Type B pancreatic cell (in vitro differentiated cells): ENCODE measurements at regions not wholly inside any gene's neighbourhood (a gene's known extent, or its start where the extent isn't known, plus 50 kb on each side); places are given as distances from the start of the nearest gene placed in this dataset.

Source experiments
- DNase-seq: peaks from one replicate; pipeline ENCODE4 v3.0.0; 2021; ENCODE audit warnings: mixed read lengths; ENCODE audit not compliant: unreplicated experiment; ENCODE audit errors: extremely low spot score
- H3K27ac Mint-ChIP-seq: 2 replicates; pipeline ENCODE4 v1.8.0; 2021; ENCODE audit warnings: mild to moderate bottlenecking, mixed read lengths
- H3K27me3 Mint-ChIP-seq: 2 replicates; pipeline ENCODE4 v1.8.0; 2021; ENCODE audit warnings: mixed read lengths
- H3K36me3 Mint-ChIP-seq: 2 replicates; pipeline ENCODE4 v1.8.0; 2021; ENCODE audit warnings: mixed read lengths
- H3K4me1 Mint-ChIP-seq: one replicate; pipeline ENCODE4 v1.8.0; 2021; ENCODE audit warnings: mixed read lengths; ENCODE audit not compliant: unreplicated experiment
- H3K4me3 Mint-ChIP-seq: 2 replicates; pipeline ENCODE4 v1.8.0; 2021; ENCODE audit warnings: mild to moderate bottlenecking, mixed read lengths
- H3K9me3 Mint-ChIP-seq: 2 replicates; pipeline ENCODE4 v1.8.0; 2021; ENCODE audit warnings: mixed read lengths
- CTCF ChIP-seq: fragments of 200-600 bp; sonication (generic); conservative IDR thresholded peaks from 2 replicates; pipeline ENCODE4 v1.5.0; 2021; ENCODE audit warnings: antibody characterized with exemption, mild to moderate bottlenecking

GRCh38 chr15:52858782-52859176 is 68.6 kb upstream of the ONECUT1 start:
- H3K27me3 Mint-ChIP-seq = peaks cover 36% of the 10 kb centered on the region
- H3K9me3 Mint-ChIP-seq = no peaks in the 10 kb centered on the region
- TF ChIP-seq CTCF = no peak
- H3K36me3 Mint-ChIP-seq = no peaks in the 10 kb centered on the region
- no peak for DNase-seq
- no peak overlapping the region for H3K4me3 Mint-ChIP-seq
- H3K27ac Mint-ChIP-seq = no peak overlapping the region
- H3K4me1 Mint-ChIP-seq = no peaks in the 10 kb centered on the region

- H3K4me3 Mint-ChIP-seq = no peak overlapping the region
- TF ChIP-seq CTCF = no peak
- H3K4me1 Mint-ChIP-seq = no peaks in the 10 kb centered on the region
- H3K27me3 Mint-ChIP-seq = peaks cover 40% of the 10 kb centered on the region
- H3K27ac Mint-ChIP-seq = no peak overlapping the region
- DNase-seq = no peak
- no peaks in the 10 kb centered on the region for H3K9me3 Mint-ChIP-seq
- H3K36me3 Mint-ChIP-seq = no peaks in the 10 kb centered on the region
Measured at GRCh38 chr15:52857937-52858781, 68.0 kb upstream of the ONECUT1 start.

- Mint-ChIP-seq H3K36me3 (no peaks in the 10 kb centered on the region), H3K27me3 (peaks cover 36% of the 10 kb centered on the region), H3K4me3 (no peak overlapping the region)
Measured at GRCh38 chr15:52857471-52857870, 67.3 kb upstream of the ONECUT1 start.

GRCh38 chr15:52856286-52856685 is 66.2 kb upstream of the ONECUT1 start:
- no peak overlapping the region for H3K4me3 Mint-ChIP-seq
- H3K36me3 Mint-ChIP-seq = no peaks in the 10 kb centered on the region
- H3K9me3 Mint-ChIP-seq = no peaks in the 10 kb centered on the region
- no peaks in the 10 kb centered on the region for H3K4me1 Mint-ChIP-seq
- DNase-seq = no peak
- no peak for TF ChIP-seq CTCF
- peaks cover 30% of the 10 kb centered on the region for H3K27me3 Mint-ChIP-seq
- no peak overlapping the region for H3K27ac Mint-ChIP-seq

More at GRCh38 chr15:52857471-52857870, 67.3 kb upstream of the ONECUT1 start:
- DNase-seq = no peak
- H3K27ac Mint-ChIP-seq = no peak overlapping the region
- no peak for TF ChIP-seq CTCF
- no peaks in the 10 kb centered on the region for H3K4me1 Mint-ChIP-seq
- H3K9me3 Mint-ChIP-seq = no peaks in the 10 kb centered on the region

- H3K4me1 Mint-ChIP-seq = no peaks in the 10 kb centered on the region
- no peaks in the 10 kb centered on the region for H3K36me3 Mint-ChIP-seq
- DNase-seq = no peak
- no peak overlapping the region for H3K27ac Mint-ChIP-seq
- peaks cover 33% of the 10 kb centered on the region for H3K27me3 Mint-ChIP-seq
- H3K9me3 Mint-ChIP-seq = no peaks in the 10 kb centered on the region
- TF ChIP-seq CTCF = no peak
- H3K4me3 Mint-ChIP-seq = no peak overlapping the region
Measured at GRCh38 chr15:52855157-52855556, 65.0 kb upstream of the ONECUT1 start.
